SK-N-MC (cell line): ENCODE measurements at regions not wholly inside any gene's neighbourhood (a gene's known extent, or its start where the extent isn't known, plus 50 kb on each side); places are given as distances from the start of the nearest gene placed in this dataset.

Source experiments
- EZH2 ChIP-seq: fragments of 200-600 bp; sonication (generic); IDR thresholded peaks from one replicate; pipeline ENCODE4 v1.6.1; 2017; ENCODE audit warnings: antibody characterized with exemption
- POLR2AphosphoS5 ChIP-seq: IDR thresholded peaks from 2 replicates; pipeline ENCODE4 v1.6.1; 2012; ENCODE audit warnings: mild to moderate bottlenecking, low read depth, low read length, borderline replicate concordance

DNA sequence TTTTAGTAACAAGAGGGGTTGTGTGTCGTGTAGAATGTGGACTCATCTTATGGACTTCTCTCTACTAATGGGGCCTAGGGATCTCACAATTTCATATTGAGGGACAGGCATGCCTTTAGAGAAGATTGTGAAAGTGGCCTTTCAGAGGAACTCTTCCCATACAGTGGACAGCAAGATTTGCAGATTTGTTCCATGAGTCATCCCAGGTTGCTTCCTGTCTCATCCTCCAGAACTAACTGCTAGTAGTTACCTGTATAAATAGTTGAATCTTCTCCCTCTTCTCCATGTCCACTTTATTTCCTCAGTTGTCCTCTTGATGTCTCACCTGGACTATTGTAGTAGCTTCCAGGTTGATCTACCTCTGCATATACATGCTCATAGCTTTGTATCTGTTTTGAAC lies 997.5 kb upstream of the CTNND2 start:
- TF ChIP-seq POLR2AphosphoS5, result no peak
- TF ChIP-seq EZH2, result no peak
